NAMALWA (cell line): ENCODE measurements at regions not wholly inside any gene's neighbourhood (a gene's known extent, or its start where the extent isn't known, plus 50 kb on each side); places are given as distances from the start of the nearest gene placed in this dataset.

ENCODE experiments used
- DNase-seq: peaks from one replicate; pipeline ENCODE4 v3.0.0-alpha.2; 2015; ENCODE audit warnings: low spot score

DNA sequence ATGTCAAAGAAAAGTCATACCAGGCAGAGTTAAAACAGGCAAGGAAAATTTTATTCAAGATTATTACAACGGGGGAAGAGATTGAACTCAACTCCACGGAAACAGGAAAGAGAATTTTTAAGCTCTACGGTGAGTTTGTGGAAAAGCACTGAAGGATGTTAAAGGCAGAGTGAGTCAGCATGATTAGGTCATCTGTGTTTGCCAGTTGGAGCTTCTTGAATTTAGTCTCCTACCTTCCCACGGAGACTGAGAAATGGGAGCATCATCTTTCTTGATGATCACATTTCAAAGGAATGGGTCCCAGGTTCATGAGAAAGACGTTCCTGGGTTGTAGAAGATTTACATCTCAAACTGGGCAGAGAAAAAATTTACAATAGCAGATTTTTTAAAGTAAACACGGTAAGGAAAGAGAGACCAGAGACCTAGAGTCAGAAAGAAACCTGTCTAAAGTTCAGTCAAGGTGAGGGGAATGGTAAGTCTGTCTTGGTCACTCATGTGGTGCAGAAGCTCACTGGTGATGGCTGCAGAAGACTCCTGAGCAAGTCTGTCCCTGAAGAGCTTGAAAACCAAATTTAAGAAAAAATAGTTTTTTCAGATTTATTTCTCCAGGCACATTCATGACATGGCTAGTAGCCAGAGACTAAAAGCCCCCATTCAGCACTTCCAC is 516.9 kb upstream of the LRRN3 start:
- DNase-seq = no peak

- no peak for DNase-seq
Measured at GRCh38 chr7:110587294-110587693, 503.6 kb upstream of the LRRN3 start.

GRCh38 chr7:110590415-110590814 is 500.5 kb upstream of the LRRN3 start:
- peak; percentile 10 for DNase-seq

- no peak for DNase-seq
Measured at GRCh38 chr7:110591341-110591740, 499.6 kb upstream of the LRRN3 start.

DNA sequence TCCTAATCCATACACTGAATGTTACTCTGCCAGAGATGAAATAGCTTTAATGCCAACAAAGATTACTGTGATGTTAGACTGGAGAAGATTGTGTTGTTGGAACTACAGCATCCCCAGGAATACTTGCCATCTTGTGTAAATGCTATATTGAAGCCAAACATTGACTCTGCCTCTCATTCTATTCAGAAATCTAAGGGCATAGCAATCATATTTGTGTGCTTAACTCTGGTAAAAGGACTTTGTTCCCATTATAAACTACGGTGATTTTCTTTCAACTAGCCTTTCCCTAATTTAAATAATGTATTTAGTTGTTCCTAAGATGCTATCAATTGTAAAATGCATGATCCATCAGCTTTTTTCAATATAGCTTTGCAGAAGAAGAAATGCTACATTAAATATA is 498.4 kb upstream of the LRRN3 start:
- no peak for DNase-seq

DNA sequence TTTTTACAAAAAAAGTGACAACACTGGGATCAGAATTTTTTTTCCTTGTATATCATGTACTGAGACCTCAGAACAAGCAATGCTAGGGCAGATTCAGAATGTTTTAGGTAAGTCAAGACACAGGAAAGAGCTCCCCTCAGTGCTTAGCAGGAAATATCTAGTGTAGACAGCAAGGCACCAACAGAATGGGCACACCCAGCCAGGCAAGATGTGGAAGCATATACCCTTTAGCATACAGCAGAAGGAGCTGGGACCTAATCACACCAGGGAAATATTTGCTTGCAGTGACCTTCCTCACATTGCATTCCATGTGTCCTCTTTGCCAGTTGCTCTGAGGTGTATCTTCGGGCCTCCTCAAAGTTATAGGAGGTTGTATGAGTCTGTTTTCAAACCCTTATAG is 497.6 kb upstream of the LRRN3 start:
- no peak for DNase-seq

DNA sequence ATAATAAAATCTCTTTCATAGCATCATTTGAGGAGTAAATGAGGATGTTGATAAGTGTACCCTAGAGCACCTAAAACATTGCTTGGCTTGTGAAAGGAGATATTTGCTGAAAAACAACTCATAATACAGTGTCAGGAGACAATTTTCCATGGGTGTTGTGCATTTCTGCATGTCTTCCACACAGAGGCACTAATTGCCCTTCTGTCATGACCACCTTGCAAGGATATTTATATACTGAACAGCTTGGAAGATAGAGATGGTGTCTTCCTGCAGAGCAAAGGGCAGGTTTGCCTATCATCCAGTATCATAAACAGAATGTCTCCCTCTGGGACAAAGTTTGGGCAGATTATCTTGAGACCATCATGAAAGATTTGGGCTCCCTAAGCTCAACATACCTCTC is 495.2 kb upstream of the LRRN3 start:
- DNase-seq = no peak

DNA sequence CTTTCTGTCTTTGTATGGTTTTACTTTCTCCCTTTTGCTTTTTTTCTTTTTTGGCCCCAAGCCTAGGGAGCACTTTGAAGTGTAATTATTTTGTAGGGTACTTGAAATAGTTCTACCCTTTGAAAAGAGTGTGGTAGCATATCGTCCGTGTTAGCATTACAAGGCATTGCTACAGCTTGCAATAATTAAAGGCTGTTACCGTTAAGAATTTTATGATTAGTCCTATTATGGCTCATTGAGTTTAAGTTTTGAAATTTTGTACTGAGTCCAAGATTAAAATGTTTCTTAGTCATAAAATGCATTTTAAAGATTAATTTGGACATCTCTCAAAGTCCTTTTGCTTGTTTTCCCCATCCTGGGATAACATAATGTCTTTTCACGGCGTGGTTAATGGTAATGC is 490.0 kb upstream of the LRRN3 start:
- no peak for DNase-seq

DNA sequence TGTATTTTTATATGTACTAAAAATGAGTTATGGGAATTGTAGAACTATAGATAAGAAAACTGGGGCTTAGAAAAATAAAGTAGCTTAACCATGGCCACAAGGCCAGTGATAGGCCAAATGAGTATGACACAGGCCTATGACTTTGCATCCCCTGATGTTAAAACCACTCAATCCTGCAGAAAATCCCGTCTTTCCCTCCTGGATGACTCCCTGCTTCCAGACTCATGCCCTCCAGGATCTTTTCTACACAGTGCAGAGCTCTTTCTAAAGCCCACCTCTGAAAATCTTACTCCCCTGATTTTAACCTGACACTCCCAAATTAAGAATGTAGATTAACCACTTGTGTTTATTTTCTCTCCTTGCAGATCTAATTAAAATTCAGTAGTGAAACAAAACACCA is 489.2 kb upstream of the LRRN3 start:
- no peak for DNase-seq

GRCh38 chr7:110604206-110604605 is 486.7 kb upstream of the LRRN3 start:
- no peak for DNase-seq

- DNase-seq = no peak
Measured at GRCh38 chr7:110604885-110605284, 486.0 kb upstream of the LRRN3 start.

DNA sequence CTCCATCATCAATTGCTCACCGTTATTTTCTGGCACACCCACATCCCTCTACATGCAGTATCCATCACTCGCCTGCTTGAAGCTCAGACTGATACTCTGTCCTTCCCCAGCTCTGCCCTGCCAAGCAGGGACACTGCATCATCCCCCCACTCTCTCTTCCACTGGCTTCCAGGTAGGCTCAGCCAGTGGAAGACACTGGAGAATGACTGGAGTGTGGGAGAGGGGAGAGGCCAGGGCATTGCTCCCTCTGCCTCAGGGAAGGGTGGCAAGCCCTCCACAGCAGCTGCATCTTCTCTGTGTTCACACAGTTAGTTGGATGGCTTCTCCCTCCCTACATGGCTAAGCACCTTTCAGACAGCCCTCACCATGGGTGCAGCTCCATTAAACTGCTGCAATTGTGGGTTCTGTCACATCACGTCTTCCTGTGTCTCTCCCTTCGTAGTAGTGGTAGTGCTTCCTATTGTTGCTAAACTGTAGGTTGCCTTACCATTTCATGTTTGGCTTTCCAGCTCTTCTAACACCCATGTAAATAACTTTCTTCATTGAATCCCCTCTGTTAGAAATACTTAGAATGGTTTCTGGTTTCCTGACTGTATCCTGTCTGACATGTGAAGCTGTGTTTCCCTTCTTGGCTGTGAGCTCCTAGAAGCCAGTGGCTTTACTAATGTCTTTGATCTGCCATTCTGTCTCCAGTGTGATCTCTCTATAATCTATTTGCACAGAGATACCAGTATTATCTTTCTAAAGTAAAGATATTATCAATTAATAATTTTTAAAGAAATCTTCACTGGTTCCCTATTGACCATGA is 483.7 kb upstream of the LRRN3 start:
- no peak for DNase-seq

GRCh38 chr7:110609336-110609735 is 481.6 kb upstream of the LRRN3 start:
- no peak for DNase-seq

GRCh38 chr7:110612680-110613079 is 478.2 kb upstream of the LRRN3 start:
- no peak for DNase-seq
